ENCODE measurements at regions not wholly inside any gene's neighbourhood (a gene's known extent, or its start where the extent isn't known, plus 50 kb on each side); places are given as distances from the start of the nearest gene placed in this dataset.

DNA sequence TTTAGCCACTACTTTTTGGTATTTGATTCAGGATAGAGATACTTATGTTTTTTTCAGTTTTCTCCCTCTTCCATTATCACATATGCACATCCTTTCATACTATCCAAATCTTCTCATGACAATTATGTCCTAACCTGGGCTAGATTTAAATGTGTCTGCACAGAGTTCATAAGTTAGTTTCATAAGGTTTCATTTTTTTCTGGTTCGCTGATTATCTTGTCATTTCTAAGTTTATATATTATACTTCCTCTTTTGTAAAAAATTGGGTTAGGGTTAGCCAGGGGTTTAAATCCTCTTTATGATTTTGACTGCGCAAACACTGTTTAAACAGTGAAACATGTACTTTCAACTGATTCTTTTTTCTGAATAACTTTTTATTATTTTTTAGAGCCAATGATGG is 148.6 kb downstream of the SST start:
- TF ChIP-seq ZNF274 (IDR thresholded peaks at IDR 0.05; ENCODE audit: low read depth, low read length), result no peak
- TF ChIP-seq YY1 (IDR thresholded peaks at IDR 0.05; ENCODE audit: insufficient read depth, insufficient read length), result no peak

Measured in NT2/D1 (cell line).